NCI-H1092 (cell line): ENCODE measurements at regions not wholly inside any gene's neighbourhood (a gene's known extent, or its start where the extent isn't known, plus 50 kb on each side); places are given as distances from the start of the nearest gene placed in this dataset.
"Not testable (repeated sequence)": the region's sequence is repeated elsewhere in the genome, so short reads cannot be mapped to it uniquely, and the experiment has no call there.

Source experiments
- DNase-seq: peaks from one replicate; lab custom pipeline; 2025; lab: John Stamatoyannopoulos, UW

- no peak for DNase-seq
These were observed 331.6 kb upstream of the PTGER4 start for GRCh38 chr5:40347981-40348725.

GRCh38 chr5:40346901-40347300, 332.8 kb upstream of the PTGER4 start:
- no peak for DNase-seq

DNA sequence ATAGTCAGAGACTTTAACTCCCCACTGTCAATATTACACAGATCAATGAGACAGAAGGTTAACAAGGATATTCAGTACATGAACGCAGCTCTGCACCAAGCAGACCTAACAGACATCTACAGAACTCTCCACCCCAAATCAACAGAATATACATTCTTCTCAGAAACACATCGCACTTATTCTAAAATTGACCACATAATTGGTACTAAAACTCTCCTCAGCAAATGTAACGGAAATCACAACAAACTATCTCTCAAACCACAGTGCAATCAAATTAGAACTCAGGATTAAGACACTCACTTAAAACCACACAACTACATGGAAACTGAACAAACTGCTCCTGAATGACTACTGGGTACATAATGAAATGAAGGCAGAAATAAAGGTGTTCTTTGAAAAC, 341.3 kb upstream of the PTGER4 start:
- not testable (repeated sequence) for DNase-seq

- DNase-seq = no peak
These were observed 345.5 kb upstream of the PTGER4 start for GRCh38 chr5:40334242-40334635.

DNA sequence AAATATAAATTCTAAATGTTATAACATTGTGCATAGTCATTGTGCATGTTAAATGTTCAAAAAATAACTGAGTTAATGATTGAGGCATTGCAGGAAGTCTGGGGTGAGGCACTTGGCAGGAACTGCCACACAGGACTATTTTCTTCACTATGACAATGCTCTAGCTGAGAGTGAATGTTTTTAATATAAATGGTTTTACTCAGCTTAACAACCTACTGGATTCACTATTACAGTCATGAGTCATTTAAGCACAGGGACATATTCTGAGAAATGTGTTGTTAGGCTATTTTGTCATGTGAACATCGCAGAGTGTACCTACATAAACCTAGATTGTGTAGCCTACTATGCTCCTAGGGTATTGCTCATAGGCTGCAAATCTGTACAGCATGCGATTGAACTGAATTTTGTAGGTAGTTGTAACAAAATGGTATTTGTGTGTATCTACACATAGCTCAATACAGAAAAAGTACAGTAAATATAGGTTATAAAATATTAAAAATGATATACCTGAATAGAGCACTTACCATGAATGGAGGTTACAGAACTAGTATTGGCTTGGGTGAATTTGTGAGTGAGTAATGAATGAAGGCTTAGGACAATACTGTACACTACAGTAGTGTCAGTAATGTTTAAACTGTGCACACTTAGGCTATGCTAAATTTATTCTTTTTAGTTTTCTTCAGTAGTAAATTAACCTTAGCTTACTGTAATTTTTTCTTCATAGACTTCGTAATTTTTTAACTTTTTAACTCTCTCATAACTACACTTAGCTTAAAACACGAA, 346.1 kb upstream of the PTGER4 start:
- no peak for DNase-seq

GRCh38 chr5:40332970-40333369, 346.7 kb upstream of the PTGER4 start:
- DNase-seq = no peak

GRCh38 chr5:40331616-40332015, 348.1 kb upstream of the PTGER4 start:
- no peak for DNase-seq

GRCh38 chr5:40321514-40321913, 358.2 kb upstream of the PTGER4 start:
- DNase-seq = no peak

DNA sequence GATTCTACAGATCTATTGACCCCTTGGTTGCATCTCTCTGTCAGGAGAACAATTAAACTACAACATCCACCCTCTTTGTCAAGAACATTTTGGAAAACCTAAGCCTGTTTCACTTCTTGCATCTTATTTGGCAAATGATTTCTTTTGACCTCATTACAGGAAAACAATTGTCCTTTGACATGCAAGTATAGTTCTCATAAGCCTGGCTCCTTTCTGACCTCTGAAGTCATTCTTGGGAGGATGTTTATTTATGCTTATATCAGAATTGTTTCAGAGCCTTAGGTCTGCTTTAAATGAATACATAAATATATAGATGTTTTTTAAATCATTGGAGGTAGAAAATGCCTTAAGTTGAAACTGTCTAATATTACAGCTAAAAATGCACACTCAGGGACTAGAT, 361.3 kb upstream of the PTGER4 start:
- DNase-seq = no peak

GRCh38 chr5:40317023-40317422, 362.7 kb upstream of the PTGER4 start:
- DNase-seq = no peak

DNA sequence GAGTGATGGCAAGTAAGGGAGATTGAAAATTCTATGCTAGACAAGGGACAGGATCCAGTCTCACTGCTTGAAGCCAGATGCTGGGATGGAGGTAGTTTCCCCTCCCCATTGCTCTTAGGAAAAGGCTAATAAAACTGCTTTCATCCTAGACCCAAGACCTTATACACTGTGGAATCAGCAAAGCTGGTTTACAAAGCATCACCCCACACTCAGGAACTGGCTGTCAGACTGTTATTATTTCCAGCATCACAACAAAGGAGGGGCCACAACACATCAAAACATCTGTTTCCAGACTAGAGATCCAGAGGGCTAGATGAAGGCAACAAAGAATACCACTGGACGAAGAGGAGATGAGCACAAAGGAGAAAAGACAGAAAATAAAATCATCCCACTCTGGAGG, 364.6 kb upstream of the PTGER4 start:
- DNase-seq = no peak

DNA sequence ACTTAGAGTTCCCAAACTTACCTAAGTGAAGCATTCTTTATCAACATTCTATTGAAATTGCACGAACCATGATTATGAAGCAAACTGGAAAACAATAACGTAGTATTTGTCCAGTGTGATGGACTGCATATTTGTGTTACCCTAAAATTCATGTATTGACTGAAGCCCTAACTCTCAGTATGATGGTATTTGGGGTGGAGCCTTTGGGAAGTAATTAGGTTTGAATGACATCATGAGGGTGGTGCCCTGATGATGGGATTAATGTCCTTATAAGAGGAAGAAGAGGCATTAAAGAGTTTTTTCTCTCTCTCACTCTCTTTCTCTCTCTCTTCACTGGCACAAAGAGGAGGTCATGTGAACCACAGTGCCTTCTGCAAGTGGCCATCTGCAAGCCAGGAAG, 365.4 kb upstream of the PTGER4 start:
- no peak for DNase-seq

DNA sequence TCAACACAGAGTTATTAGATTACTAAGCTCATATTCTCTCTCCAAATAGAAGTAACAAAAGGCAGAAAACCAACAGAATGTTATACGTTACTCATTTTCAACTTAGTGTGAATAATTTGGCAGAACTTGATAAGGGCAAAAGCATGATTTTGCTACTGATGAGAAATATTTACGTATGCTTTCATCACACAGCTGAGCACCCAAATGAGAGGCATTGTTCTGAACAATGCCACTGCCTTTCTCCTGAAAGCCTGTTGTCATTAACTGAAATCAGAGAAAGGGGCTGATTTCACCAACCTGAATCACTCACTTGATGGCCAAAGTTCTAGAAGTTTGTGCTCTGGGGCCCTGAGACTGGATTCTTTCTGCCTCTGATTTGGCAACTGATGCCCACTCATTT, 367.5 kb upstream of the PTGER4 start:
- no peak for DNase-seq

DNA sequence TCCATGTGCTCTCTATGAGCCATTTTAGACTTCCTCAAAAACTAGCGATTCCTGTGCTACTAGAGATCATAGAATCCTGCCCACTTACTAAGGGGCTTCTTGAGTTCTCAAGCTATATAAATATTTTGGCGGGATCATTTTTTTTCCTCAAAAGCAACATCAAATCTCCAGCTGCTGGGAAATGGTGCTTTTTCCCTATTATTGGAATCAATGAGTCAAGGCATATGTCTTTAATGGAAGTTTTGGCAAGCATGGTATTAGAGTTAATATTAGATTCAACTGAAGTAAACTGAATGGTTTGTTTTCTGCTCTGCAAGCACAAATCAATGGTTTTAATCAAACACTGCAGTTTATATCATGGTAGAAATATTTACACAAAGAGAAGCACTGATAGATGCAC, 369.9 kb upstream of the PTGER4 start:
- no peak for DNase-seq

GRCh38 chr5:40308867-40309266, 370.8 kb upstream of the PTGER4 start:
- DNase-seq = no peak

- no peak for DNase-seq
These were observed 371.8 kb upstream of the PTGER4 start for GRCh38 chr5:40307920-40308319.

- no peak for DNase-seq
These were observed 372.7 kb upstream of the PTGER4 start for GRCh38 chr5:40306869-40307487.

GRCh38 chr5:40292006-40292405, 387.7 kb upstream of the PTGER4 start:
- DNase-seq = no peak

- no peak for DNase-seq
These were observed 388.4 kb upstream of the PTGER4 start for GRCh38 chr5:40291338-40291737.

GRCh38 chr5:40288800-40289485, 390.8 kb upstream of the PTGER4 start:
- no peak for DNase-seq

DNA sequence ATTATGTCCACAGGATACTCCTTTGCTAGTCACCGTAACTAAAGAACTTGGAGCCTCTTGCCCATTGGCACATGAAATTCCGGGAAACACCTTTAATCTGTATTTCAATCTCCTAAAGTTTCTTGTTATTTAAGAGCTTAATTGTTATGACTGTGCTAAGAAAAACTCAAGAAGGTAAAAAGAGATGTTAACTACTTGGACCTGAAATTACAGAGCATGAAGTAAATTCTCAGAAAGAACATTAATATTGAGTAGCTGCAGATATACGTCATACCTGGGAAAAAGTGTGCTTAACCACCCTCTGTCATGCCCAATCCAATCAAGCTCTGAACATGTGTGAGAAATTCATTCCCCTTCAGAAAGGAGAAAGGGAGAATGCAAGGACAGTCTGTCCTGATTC, 394.9 kb upstream of the PTGER4 start:
- no peak for DNase-seq

DNA sequence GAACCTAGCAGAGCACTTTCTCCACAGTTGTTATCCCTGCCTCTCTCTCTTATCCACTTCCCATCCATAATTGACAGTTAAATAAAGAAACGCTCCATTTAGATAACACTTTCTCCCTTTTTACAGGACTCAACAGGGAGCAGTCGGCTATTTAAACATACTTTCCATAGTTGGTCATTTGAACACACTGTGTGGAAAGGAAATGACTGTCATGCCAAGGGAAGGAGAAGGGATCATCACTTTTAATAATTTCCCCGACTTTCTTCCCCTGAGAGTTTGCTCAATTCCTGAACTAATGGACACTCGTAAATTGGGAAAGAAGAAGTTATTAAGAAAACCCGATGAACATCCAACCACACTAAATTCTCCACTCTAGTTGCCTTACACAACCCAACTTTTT, 400.8 kb upstream of the PTGER4 start:
- no peak for DNase-seq
